H9 (cell line): ENCODE measurements at regions not wholly inside any gene's neighbourhood (a gene's known extent, or its start where the extent isn't known, plus 50 kb on each side); places are given as distances from the start of the nearest gene placed in this dataset.

Experiments used
- DNase-seq: peaks from one replicate; pipeline ENCODE4 v3.0.0-alpha.2; 2017
- H2AFZ ChIP-seq: one replicate; pipeline ENCODE4 v1.6.1; 2013; ENCODE audit warnings: mild to moderate bottlenecking, low read length, control low read depth, moderate library complexity
- H2AK5ac ChIP-seq: 2 replicates; pipeline ENCODE4 v1.6.1; 2013; ENCODE audit warnings: low read length, control low read depth, mixed read lengths; ENCODE audit not compliant: insufficient read length
- H2BK120ac ChIP-seq: one replicate; pipeline ENCODE4 v1.6.1; 2013; ENCODE audit warnings: low read depth, mild to moderate bottlenecking, low read length, control low read depth, inconsistent platforms; ENCODE audit not compliant: poor library complexity, severe bottlenecking
- H2BK12ac ChIP-seq: 2 replicates; pipeline ENCODE4 v1.6.1; 2013; ENCODE audit warnings: low read length, control low read depth, mixed read lengths, low read depth; ENCODE audit not compliant: insufficient read length
- H2BK15ac ChIP-seq: 2 replicates; pipeline ENCODE4 v1.6.1; 2013; ENCODE audit warnings: low read depth, low read length, control low read depth
- H2BK20ac ChIP-seq: one replicate; pipeline ENCODE4 v1.6.1; 2013; ENCODE audit warnings: low read depth, mild to moderate bottlenecking, low read length, control low read depth, inconsistent platforms; ENCODE audit not compliant: poor library complexity, severe bottlenecking
- H2BK5ac ChIP-seq: 2 replicates; pipeline ENCODE4 v1.6.1; 2013; ENCODE audit warnings: low read length, control low read depth, mixed read lengths; ENCODE audit not compliant: insufficient read length
- H3K14ac ChIP-seq: 2 replicates; pipeline ENCODE4 v1.6.1; 2013; ENCODE audit warnings: low read length, control low read depth; ENCODE audit not compliant: insufficient read depth
- H3K18ac ChIP-seq: 2 replicates; pipeline ENCODE4 v1.6.1; 2013; ENCODE audit warnings: low read depth, mild to moderate bottlenecking, mixed read lengths, low read length, control low read depth; ENCODE audit not compliant: insufficient read length
- H3K23ac ChIP-seq: 2 replicates; pipeline ENCODE4 v1.6.1; 2013; ENCODE audit warnings: low read length, control low read depth, mixed read lengths, low read depth; ENCODE audit not compliant: insufficient read length
- H3K23me2 ChIP-seq: 2 replicates; pipeline ENCODE4 v1.6.1; 2013; ENCODE audit warnings: low read depth, mild to moderate bottlenecking, mixed read lengths, low read length, control low read depth; ENCODE audit not compliant: insufficient read length, poor library complexity, severe bottlenecking
- H3K27ac ChIP-seq: 2 replicates; pipeline ENCODE4 v1.5.1; 2013; ENCODE audit warnings: low read length, control low read depth, mixed read lengths, low read depth; ENCODE audit not compliant: insufficient read length
- H3K27me3 ChIP-seq: 2 replicates; pipeline ENCODE4 v1.6.1; 2013; ENCODE audit warnings: low read length, control low read depth, inconsistent platforms; ENCODE audit not compliant: insufficient read depth
- H3K4ac ChIP-seq: 2 replicates; pipeline ENCODE4 v1.6.1; 2013; ENCODE audit warnings: low read depth, mild to moderate bottlenecking, control low read depth, inconsistent platforms, low read length, moderate library complexity
- H3K4me1 ChIP-seq: 2 replicates; pipeline ENCODE4 v1.6.1; 2013; ENCODE audit warnings: low read length, control low read depth, inconsistent platforms; ENCODE audit not compliant: insufficient read depth
- H3K4me2 ChIP-seq: 2 replicates; pipeline ENCODE4 v1.6.1; 2013; ENCODE audit warnings: low read length, control low read depth, mixed read lengths; ENCODE audit not compliant: insufficient read length, insufficient read depth
- H3K56ac ChIP-seq: 2 replicates; pipeline ENCODE4 v1.6.1; 2013; ENCODE audit warnings: low read depth, mild to moderate bottlenecking, mixed read lengths, low read length, control low read depth; ENCODE audit not compliant: insufficient read length
- H3K79me1 ChIP-seq: 2 replicates; pipeline ENCODE4 v1.6.1; 2013; ENCODE audit warnings: low read depth, mild to moderate bottlenecking, moderate library complexity, low read length, control low read depth, inconsistent platforms; ENCODE audit not compliant: insufficient read depth, poor library complexity, severe bottlenecking
- H3K79me2 ChIP-seq: 2 replicates; pipeline ENCODE4 v1.6.1; 2013; ENCODE audit warnings: low read length, control low read depth, inconsistent platforms; ENCODE audit not compliant: insufficient read depth
- H3K9ac ChIP-seq: 2 replicates; pipeline ENCODE4 v1.6.1; 2013; ENCODE audit warnings: low read length, control low read depth, mixed read lengths; ENCODE audit not compliant: insufficient read length; ENCODE audit errors: extremely low read depth
- H3K9me3 ChIP-seq: one replicate; pipeline ENCODE4 v1.6.1; 2013; ENCODE audit warnings: low read depth, low read length, inconsistent platforms; ENCODE audit not compliant: control insufficient read depth
- H3T11ph ChIP-seq: one replicate; pipeline ENCODE4 v1.6.1; 2013; ENCODE audit warnings: mild to moderate bottlenecking, low read length, control low read depth, inconsistent platforms
- H4K20me1 ChIP-seq: one replicate; pipeline ENCODE4 v1.6.1; 2013; ENCODE audit not compliant: control insufficient read depth, insufficient read length, insufficient read depth
- H4K5ac ChIP-seq: 2 replicates; pipeline ENCODE4 v1.6.1; 2013; ENCODE audit warnings: low read depth, mild to moderate bottlenecking, mixed read lengths, low read length, control low read depth; ENCODE audit not compliant: insufficient read length
- H4K8ac ChIP-seq: replicated peaks from 2 replicates; pipeline ENCODE4 v1.6.1; 2013; ENCODE audit warnings: low read length, control low read depth, mixed read lengths, low read depth; ENCODE audit not compliant: insufficient read length
- H4K91ac ChIP-seq: 2 replicates; pipeline ENCODE4 v1.6.1; 2013; ENCODE audit warnings: low read depth, mild to moderate bottlenecking, moderate library complexity, mixed read lengths, low read length, control low read depth; ENCODE audit not compliant: insufficient read length
- H3K27ac Mint-ChIP-seq, 3 experiments: 2 replicates in 2 of 3; 3 replicates in 1 of 3; pipeline ENCODE4 v1.8.0; 2020 to 2021; ENCODE audit warnings: mixed read lengths in 3 of 3, mild to moderate bottlenecking in 1 of 3, moderate library complexity in 1 of 3
- H3K27me3 Mint-ChIP-seq: 2 replicates; pipeline ENCODE4 v1.8.0; 2021; ENCODE audit warnings: low read depth, mild to moderate bottlenecking, moderate library complexity, mixed read lengths
- H3K36me3 Mint-ChIP-seq, 3 experiments: 2 replicates in 2 of 3; 3 replicates in 1 of 3; pipeline ENCODE4 v1.8.0; 2020 to 2021; ENCODE audit warnings: low read depth in 3 of 3, mixed read lengths in 3 of 3; ENCODE audit not compliant: insufficient read depth in 1 of 3
- H3K4me1 Mint-ChIP-seq, 2 experiments: 2 replicates each; pipeline ENCODE4 v1.8.0; 2020; ENCODE audit warnings: mixed read lengths in 2 of 2
- H3K4me3 Mint-ChIP-seq, 2 experiments: 2 replicates in 1 of 2; 3 replicates in 1 of 2; pipeline ENCODE4 v1.8.0; 2020 to 2021; ENCODE audit warnings: mild to moderate bottlenecking in 2 of 2, mixed read lengths in 2 of 2, moderate library complexity in 1 of 2
- H3K9me3 Mint-ChIP-seq, 2 experiments: 2 replicates in 1 of 2; 3 replicates in 1 of 2; pipeline ENCODE4 v1.8.0; 2020; ENCODE audit warnings: mild to moderate bottlenecking in 2 of 2, mixed read lengths in 2 of 2, moderate library complexity in 1 of 2
- CTCF ChIP-seq: fragments of 200-600 bp; sonication (generic); conservative IDR thresholded peaks from 3 replicates; pipeline ENCODE4 v1.8.0; 2021; ENCODE audit warnings: antibody characterized with exemption, mild to moderate bottlenecking
- WGBS: extraction: QIAGEN DNeasy Blood & Tissue Kit; methylation state at CpG from one replicate; pipeline ENCODE4 v1.1.7; 2013; ENCODE audit warnings: missing lambda C conversion rate, low lambda C conversion rate, mixed read lengths; ENCODE audit not compliant: insufficient read length; ENCODE audit errors: extremely low coverage; 5-methylcytosine and 5-hydroxymethylcytosine counted together

- Histone ChIP-seq H3K56ac (no peak overlapping the region), H4K5ac (no peak overlapping the region), H3K9me3 (no peaks in the 10 kb centered on the region), H3K4ac (no peak overlapping the region), H4K91ac (no peak overlapping the region), H3K18ac (no peak overlapping the region), H3K23me2 (peaks cover 3% of the 10 kb centered on the region), H2BK15ac (no peak overlapping the region), H3K9ac (no peak overlapping the region), H3K79me2 (no peaks in the 10 kb centered on the region), H2BK5ac (no peak overlapping the region), H3K79me1 (no peaks in the 10 kb centered on the region), H3K14ac (no peak overlapping the region), H2AK5ac (no peak overlapping the region), H2AFZ (no peak overlapping the region), H3K27ac (no peak overlapping the region), H4K20me1 (no peaks in the 10 kb centered on the region), H2BK120ac (no peak overlapping the region), H3T11ph (no peak overlapping the region), H2BK20ac (no peak overlapping the region), H2BK12ac (no peak overlapping the region), H3K27me3 (no peaks in the 10 kb centered on the region), H3K4me1 (peaks cover 12% of the 10 kb centered on the region; the same call in 1 of the 2 replicates), H4K8ac (no peak overlapping the region), H3K4me2 (no peak overlapping the region), H3K23ac (no peak overlapping the region)
- Mint-ChIP-seq H3K9me3 (peaks cover 3 to 4% of the 10 kb centered on the region in 2 experiments; a peak in 3 of 5 replicates), H3K4me1 (peaks cover 24 to 41% of the 10 kb centered on the region in 2 experiments), H3K27ac (0 out of 7 replicates have a peak overlapping the region, but pooled peaks of 2 of the 3 experiments have one; percentile 1 to 8), H3K27me3 (no peaks in the 10 kb centered on the region; the same call in 1 of the 2 replicates), H3K36me3 (peaks cover 0 to 4% (median 0%) of the 10 kb centered on the region in 3 experiments; a peak in 2 of 7 replicates), H3K4me3 (peak overlapping the region; percentile 3 to 22; a peak in 2 of 5 replicates)
- DNase-seq = no peak
- WGBS = no CpG with 5 or more reads among the region's 7 CpGs
- no peak for TF ChIP-seq CTCF
Observed at GRCh38 chr18:6558446-6559156, 143.9 kb upstream of the L3MBTL4 start.
